Epithelial cell of prostate (primary cell): ENCODE measurements at regions not wholly inside any gene's neighbourhood (a gene's known extent, or its start where the extent isn't known, plus 50 kb on each side); places are given as distances from the start of the nearest gene placed in this dataset.

Experiments used
- DNase-seq: peaks from one replicate; pipeline ENCODE4 v3.0.0-alpha.2; 2011; ENCODE audit warnings: low read depth, low spot score
- H3K27ac ChIP-seq: fragments of 450-650 bp; 2 replicates; pipeline ENCODE4 v1.5.1; 2017; ENCODE audit warnings: mild to moderate bottlenecking

- no peak for DNase-seq
- H3K27ac ChIP-seq, result no peak overlapping the region
These were observed 95.8 kb upstream of the TENM3 start for GRCh38 chr4:182147391-182147790.

GRCh38 chr4:182150645-182151044 is 92.6 kb upstream of the TENM3 start:
- no peak overlapping the region for H3K27ac ChIP-seq
- DNase-seq, result no peak

GRCh38 chr4:182155806-182156205 is 87.4 kb upstream of the TENM3 start:
- H3K27ac ChIP-seq, result no peak overlapping the region
- DNase-seq, result no peak

- no peak overlapping the region for H3K27ac ChIP-seq
- DNase-seq, result no peak
These were observed 80.0 kb upstream of the TENM3 start for GRCh38 chr4:182163180-182163579.

- DNase-seq, result no peak
- H3K27ac ChIP-seq, result no peak overlapping the region
These were observed 73.6 kb upstream of the TENM3 start for GRCh38 chr4:182169572-182169971.

- DNase-seq, result peak; percentile 5
- no peak overlapping the region for H3K27ac ChIP-seq
These were observed 73.2 kb upstream of the TENM3 start for GRCh38 chr4:182169987-182170386.

GRCh38 chr4:182170417-182170935 is 72.7 kb upstream of the TENM3 start:
- H3K27ac ChIP-seq, result no peak overlapping the region
- no peak for DNase-seq

- no peak for DNase-seq
- H3K27ac ChIP-seq, result no peak overlapping the region
These were observed 68.2 kb upstream of the TENM3 start for GRCh38 chr4:182174979-182175378.

- no peak overlapping the region for H3K27ac ChIP-seq
- no peak for DNase-seq
These were observed 67.2 kb upstream of the TENM3 start for GRCh38 chr4:182175788-182176519.

GRCh38 chr4:182177166-182177565 is 66.0 kb upstream of the TENM3 start:
- no peak for DNase-seq

GRCh38 chr4:182179105-182179504 is 64.1 kb upstream of the TENM3 start:
- no peak overlapping the region for H3K27ac ChIP-seq
- DNase-seq, result peak; percentile 3

More at GRCh38 chr4:182177166-182177565, 66.0 kb upstream of the TENM3 start:
- H3K27ac ChIP-seq, result no peak overlapping the region

- H3K27ac ChIP-seq, result no peak overlapping the region
- no peak for DNase-seq
These were observed 63.5 kb upstream of the TENM3 start for GRCh38 chr4:182179751-182180150.

- H3K27ac ChIP-seq, result no peak overlapping the region
These were observed 57.7 kb upstream of the TENM3 start for GRCh38 chr4:182185491-182185890.

GRCh38 chr4:182187674-182188073 is 55.5 kb upstream of the TENM3 start:
- DNase-seq, result no peak
- no peak overlapping the region for H3K27ac ChIP-seq

More at GRCh38 chr4:182185491-182185890, 57.7 kb upstream of the TENM3 start:
- DNase-seq, result no peak

GRCh38 chr4:182188622-182189021 is 54.6 kb upstream of the TENM3 start:
- H3K27ac ChIP-seq, result no peak overlapping the region
- no peak for DNase-seq

- peak; percentile 66 for DNase-seq
- no peak overlapping the region for H3K27ac ChIP-seq
These were observed 53.9 kb upstream of the TENM3 start for GRCh38 chr4:182189103-182189878.

GRCh38 chr4:182190306-182190705 is 52.9 kb upstream of the TENM3 start:
- H3K27ac ChIP-seq, result no peak overlapping the region
- DNase-seq, result no peak

- H3K27ac ChIP-seq, result no peak overlapping the region
- DNase-seq, result no peak
These were observed 50.6 kb upstream of the TENM3 start for GRCh38 chr4:182192511-182193181.

GRCh38 chr4:182193311-182193710 is 49.9 kb upstream of the TENM3 start:
- no peak overlapping the region for H3K27ac ChIP-seq
- no peak for DNase-seq
